ENCODE measurements at regions not wholly inside any gene's neighbourhood (a gene's known extent, or its start where the extent isn't known, plus 50 kb on each side); places are given as distances from the start of the nearest gene placed in this dataset.

DNA sequence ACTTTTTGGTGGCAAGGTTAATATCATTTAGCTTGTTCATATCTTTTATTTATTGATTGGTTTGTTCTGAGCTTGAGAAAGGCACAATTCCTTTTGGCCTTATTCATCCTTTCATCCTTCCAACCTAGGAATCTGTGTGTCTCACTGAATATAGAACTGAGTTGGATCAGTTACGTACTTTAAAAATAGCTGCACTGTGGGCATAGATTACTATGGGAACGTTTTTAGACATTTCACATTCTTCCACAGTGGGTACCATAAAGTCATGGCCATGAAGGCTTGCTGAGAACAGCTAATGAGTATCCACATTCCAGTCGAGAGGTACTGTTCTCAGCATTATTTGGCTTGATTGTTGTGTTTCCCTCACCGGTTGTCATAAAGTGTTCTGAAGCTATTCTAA, 217.0 kb upstream of the DKK2 start:
- no TSS peak for BruUV-seq (replicated peaks)
- CTCF ChIA-PET = interaction anchor here (0.9 to 1.4 kb wide), 2 partner anchors 9 to 70 kb away, joined by 3 to 4 read pairs; no protein-coding TSS in a partner anchor
- TF ChIP-seq FOS (IDR thresholded peaks at IDR 0.05; ENCODE audit: borderline replicate concordance, insufficient read depth, low read length) (no peak), EZH2 (IDR thresholded peaks at IDR 0.05; ENCODE audit: borderline replicate concordance, low read depth, low read length, severe bottlenecking) (no peak), MYC (IDR thresholded peaks at IDR 0.05; ENCODE audit: low read depth, low read length) (no peak), POLR2AphosphoS5 (IDR thresholded peaks at IDR 0.05; ENCODE audit: insufficient read depth, low read depth, low read length) (no peak), GATA2 (IDR thresholded peaks at IDR 0.05; ENCODE audit: insufficient read depth, insufficient read length, low read depth, low read length) (no peak), POLR2A (IDR thresholded peaks at IDR 0.05; ENCODE audit: low read depth, low read length) (no peak), JUN (IDR thresholded peaks at IDR 0.05; ENCODE audit: borderline replicate concordance, insufficient read depth, insufficient read length, low read depth) (no peak)
- TF ChIP-seq, protein P1, sequence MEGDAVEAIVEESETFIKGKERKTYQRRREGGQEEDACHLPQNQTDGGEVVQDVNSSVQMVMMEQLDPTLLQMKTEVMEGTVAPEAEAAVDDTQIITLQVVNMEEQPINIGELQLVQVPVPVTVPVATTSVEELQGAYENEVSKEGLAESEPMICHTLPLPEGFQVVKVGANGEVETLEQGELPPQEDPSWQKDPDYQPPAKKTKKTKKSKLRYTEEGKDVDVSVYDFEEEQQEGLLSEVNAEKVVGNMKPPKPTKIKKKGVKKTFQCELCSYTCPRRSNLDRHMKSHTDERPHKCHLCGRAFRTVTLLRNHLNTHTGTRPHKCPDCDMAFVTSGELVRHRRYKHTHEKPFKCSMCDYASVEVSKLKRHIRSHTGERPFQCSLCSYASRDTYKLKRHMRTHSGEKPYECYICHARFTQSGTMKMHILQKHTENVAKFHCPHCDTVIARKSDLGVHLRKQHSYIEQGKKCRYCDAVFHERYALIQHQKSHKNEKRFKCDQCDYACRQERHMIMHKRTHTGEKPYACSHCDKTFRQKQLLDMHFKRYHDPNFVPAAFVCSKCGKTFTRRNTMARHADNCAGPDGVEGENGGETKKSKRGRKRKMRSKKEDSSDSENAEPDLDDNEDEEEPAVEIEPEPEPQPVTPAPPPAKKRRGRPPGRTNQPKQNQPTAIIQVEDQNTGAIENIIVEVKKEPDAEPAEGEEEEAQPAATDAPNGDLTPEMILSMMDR (IDR thresholded peaks at IDR 0.05; ENCODE audit: extremely low read depth in 1 of 2, insufficient read depth in 1 of 2, low read depth in 1 of 2, low read length in 2 of 2) = no peak
- TF ChIP-seq, protein P2, sequence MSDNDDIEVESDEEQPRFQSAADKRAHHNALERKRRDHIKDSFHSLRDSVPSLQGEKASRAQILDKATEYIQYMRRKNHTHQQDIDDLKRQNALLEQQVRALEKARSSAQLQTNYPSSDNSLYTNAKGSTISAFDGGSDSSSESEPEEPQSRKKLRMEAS (IDR thresholded peaks at IDR 0.05; ENCODE audit: insufficient read depth, insufficient read length) = no peak
- Histone ChIP-seq H3K4me3 (replicated peaks in 1 of 3; ENCODE audit: insufficient read depth in 1 of 3, low read depth in 1 of 3, low read length in 3 of 3) (no peak overlapping the region), H3K4me1 (ENCODE audit: control insufficient read depth, extremely low read depth, insufficient read depth, low read length) (no peaks in the 10 kb centered on the region), H3K27me3 (ENCODE audit: control insufficient read depth in 2 of 2, insufficient read depth in 2 of 2, low read length in 2 of 2) (no peaks in the 10 kb centered on the region), H4K20me1 (replicated peaks; ENCODE audit: control insufficient read depth, extremely low read depth, insufficient read depth, low read length) (no peaks in the 10 kb centered on the region), H3K9ac (replicated peaks; ENCODE audit: extremely low read depth, insufficient read depth, low read length) (no peak overlapping the region), H3K4me2 (ENCODE audit: insufficient read depth, low read length) (no peak overlapping the region), H3K79me2 (ENCODE audit: control insufficient read depth, insufficient read depth, low read length) (no peaks in the 10 kb centered on the region), H3K9me3 (replicated peaks; ENCODE audit: control insufficient read depth, insufficient read depth, low read length) (no peaks in the 10 kb centered on the region), H3K27ac (ENCODE audit: insufficient read depth, low read depth, low read length) (no peak overlapping the region), H3K9me1 (replicated peaks; ENCODE audit: control insufficient read depth, extremely low read depth, insufficient read depth, low read length) (no peaks in the 10 kb centered on the region), H2AFZ (ENCODE audit: low read depth, low read length) (no peak overlapping the region), H3K36me3 (ENCODE audit: control insufficient read depth in 2 of 2, extremely low read depth in 1 of 2, insufficient read depth in 2 of 2, low read length in 2 of 2) (no peaks in the 10 kb centered on the region)
- intact Hi-C loops (cut with micrococcal nuclease) = no loop called here
- POLR2A ChIA-PET = no interaction called here
- dilution Hi-C loops (cut with MboI; ENCODE audit: extremely low pct_ligation_motif_present, low sequenced_read_pairs) = no loop called here
- no peak for DNase-seq (ENCODE audit: low read depth, low spot score)
- FAIRE-seq = no peak
